SU-DHL-6 (cell line): ENCODE measurements at regions not wholly inside any gene's neighbourhood (a gene's known extent, or its start where the extent isn't known, plus 50 kb on each side); places are given as distances from the start of the nearest gene placed in this dataset.

Experiments
- H2AFZ ChIP-seq: fragments of 200-600 bp; sonication (generic); 2 replicates; pipeline ENCODE4 v1.6.1; 2014; ENCODE audit warnings: low read depth, mild to moderate bottlenecking, moderate library complexity, mixed read lengths, antibody characterized with exemption, low read length; ENCODE audit not compliant: severe bottlenecking
- H3F3A ChIP-seq: fragments of 200-600 bp; shearing (Covaris generic); 2 replicates; pipeline ENCODE4 v1.6.0; 2016; ENCODE audit warnings: antibody characterized with exemption, mild to moderate bottlenecking; ENCODE audit not compliant: insufficient read depth
- H3K27ac ChIP-seq: fragments of 200-600 bp; sonication (generic); 2 replicates; pipeline ENCODE4 v1.5.1; 2016; ENCODE audit warnings: low read depth, mild to moderate bottlenecking, low read length, moderate library complexity, mixed read lengths
- H3K27me3 ChIP-seq: fragments of 200-600 bp; sonication (generic), shearing (Covaris generic); 2 replicates; pipeline ENCODE4 v1.6.0; 2014; ENCODE audit warnings: mild to moderate bottlenecking, low read length
- H3K36me3 ChIP-seq: fragments of 200-600 bp; sonication (generic); 2 replicates; pipeline ENCODE4 v1.6.1; 2014; ENCODE audit warnings: mild to moderate bottlenecking, low read length, mixed read lengths
- H3K4me2 ChIP-seq: fragments of 300-600, 200-600 bp; shearing (Covaris generic), sonication (generic); 2 replicates; pipeline ENCODE4 v1.6.0; 2014; ENCODE audit warnings: low read length, low read depth, mild to moderate bottlenecking; ENCODE audit not compliant: poor library complexity, severe bottlenecking
- H3K4me3 ChIP-seq: fragments of 200-600 bp; sonication (generic); 2 replicates; pipeline ENCODE4 v1.5.1; 2014; ENCODE audit warnings: antibody characterized with exemption, low read length, mild to moderate bottlenecking, mixed read lengths; ENCODE audit not compliant: insufficient read depth, poor library complexity, severe bottlenecking
- H3K79me2 ChIP-seq: fragments of 200-600 bp; sonication (generic); 2 replicates; pipeline ENCODE4 v1.6.1; 2014; ENCODE audit warnings: mild to moderate bottlenecking, low read length, moderate library complexity; ENCODE audit not compliant: insufficient read depth
- H3K9ac ChIP-seq: fragments of 200-600 bp; sonication (generic); 2 replicates; pipeline ENCODE4 v1.7.0; 2014; ENCODE audit warnings: mild to moderate bottlenecking, low read length
- H3K9me2 ChIP-seq: fragments of 200-600 bp; sonication (generic); replicated peaks from 2 replicates; pipeline ENCODE4 v1.6.1; 2014; ENCODE audit warnings: low read length; ENCODE audit not compliant: insufficient read depth
- H3K9me3 ChIP-seq: fragments of 200-600 bp; sonication (generic); 2 replicates; pipeline ENCODE4 v1.6.1; 2014; ENCODE audit warnings: low read length, mixed read lengths; ENCODE audit not compliant: insufficient read depth
- H4K20me1 ChIP-seq: fragments of 200-600 bp; sonication (generic); 2 replicates; pipeline ENCODE4 v1.6.1; 2014; ENCODE audit warnings: low read depth, mild to moderate bottlenecking, antibody characterized with exemption, low read length, moderate library complexity, mixed read lengths
- CTCF ChIP-seq: fragments of 200-600 bp; sonication (generic); IDR thresholded peaks from one replicate; pipeline ENCODE4 v1.5.1; 2017; ENCODE audit warnings: antibody characterized with exemption, mild to moderate bottlenecking, low read length, moderate library complexity; ENCODE audit not compliant: insufficient read depth, poor library complexity, severe bottlenecking
- EZH2phosphoT487 ChIP-seq: fragments of 200-600 bp; sonication (generic), shearing (Covaris generic); conservative IDR thresholded peaks from 2 replicates; pipeline ENCODE4 v1.6.1; 2018; ENCODE audit warnings: mild to moderate bottlenecking, antibody characterized with exemption, low read length, moderate library complexity, mixed read lengths

GRCh38 chr4:178068136-178068535 lies 625.9 kb upstream of the AGA start:
- Histone ChIP-seq H4K20me1 (no peaks in the 10 kb centered on the region), H3K79me2 (no peaks in the 10 kb centered on the region), H3K27ac (no peak overlapping the region), H2AFZ (no peak overlapping the region), H3K4me3 (no peak overlapping the region), H3K27me3 (no peaks in the 10 kb centered on the region), H3F3A (no peaks in the 10 kb centered on the region), H3K9ac (no peak overlapping the region), H3K36me3 (no peaks in the 10 kb centered on the region), H3K4me2 (no peak overlapping the region), H3K9me2 (no peaks in the 10 kb centered on the region), H3K9me3 (no peaks in the 10 kb centered on the region)
- no peak for TF ChIP-seq EZH2phosphoT487
- no peak for TF ChIP-seq CTCF

DNA sequence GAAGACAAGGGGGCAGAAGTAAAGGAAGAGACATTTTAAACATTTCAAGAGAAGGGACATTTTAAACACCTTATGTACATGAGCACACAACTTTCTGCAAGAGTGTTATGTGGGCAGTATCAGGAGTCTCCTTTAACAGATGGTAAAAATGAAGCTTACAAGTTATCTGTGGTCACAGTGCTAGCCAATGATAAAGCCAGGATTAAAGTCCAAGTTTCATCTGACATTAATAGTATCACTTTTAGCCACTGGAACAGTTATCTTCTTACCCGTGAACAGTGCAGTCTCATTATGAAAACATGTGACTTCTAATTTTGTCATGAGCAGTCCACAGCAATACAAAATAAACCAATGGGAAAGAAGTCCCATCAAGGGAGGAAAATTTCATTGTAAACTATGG lies 627.9 kb upstream of the AGA start:
- no peaks in the 10 kb centered on the region for H3K9me2 ChIP-seq

GRCh38 chr4:178080312-178080711 lies 638.1 kb upstream of the AGA start:
- TF ChIP-seq EZH2phosphoT487 (no peak), CTCF (no peak)
- H3K4me2 ChIP-seq: no peak overlapping the region
- H3K27me3 ChIP-seq: no peaks in the 10 kb centered on the region
- H3K4me3 ChIP-seq: no peak overlapping the region
- H3F3A ChIP-seq: no peaks in the 10 kb centered on the region
- no peaks in the 10 kb centered on the region for H4K20me1 ChIP-seq
- H3K9me3 ChIP-seq: no peaks in the 10 kb centered on the region
- no peaks in the 10 kb centered on the region for H3K79me2 ChIP-seq
- no peaks in the 10 kb centered on the region for H3K36me3 ChIP-seq
- no peaks in the 10 kb centered on the region for H3K9me2 ChIP-seq
- no peak overlapping the region for H2AFZ ChIP-seq
- no peak overlapping the region for H3K9ac ChIP-seq
- H3K27ac ChIP-seq: no peak overlapping the region

More for the DNA sequence above, 627.9 kb upstream of the AGA start:
- Histone ChIP-seq H3K27me3 (no peaks in the 10 kb centered on the region), H3K9ac (no peak overlapping the region), H3K9me3 (no peaks in the 10 kb centered on the region), H4K20me1 (no peaks in the 10 kb centered on the region), H3K27ac (no peak overlapping the region), H3F3A (no peaks in the 10 kb centered on the region), H3K79me2 (no peaks in the 10 kb centered on the region), H3K4me2 (no peak overlapping the region), H2AFZ (no peak overlapping the region), H3K4me3 (no peak overlapping the region), H3K36me3 (no peaks in the 10 kb centered on the region)
- TF ChIP-seq CTCF (no peak), EZH2phosphoT487 (no peak)
